ENCODE measurements at regions not wholly inside any gene's neighbourhood (a gene's known extent, or its start where the extent isn't known, plus 50 kb on each side); places are given as distances from the start of the nearest gene placed in this dataset.

GRCh38 chr1:58038574-58038973 lies 508.0 kb downstream of the OMA1 start:
- TF ChIP-seq, protein P1, sequence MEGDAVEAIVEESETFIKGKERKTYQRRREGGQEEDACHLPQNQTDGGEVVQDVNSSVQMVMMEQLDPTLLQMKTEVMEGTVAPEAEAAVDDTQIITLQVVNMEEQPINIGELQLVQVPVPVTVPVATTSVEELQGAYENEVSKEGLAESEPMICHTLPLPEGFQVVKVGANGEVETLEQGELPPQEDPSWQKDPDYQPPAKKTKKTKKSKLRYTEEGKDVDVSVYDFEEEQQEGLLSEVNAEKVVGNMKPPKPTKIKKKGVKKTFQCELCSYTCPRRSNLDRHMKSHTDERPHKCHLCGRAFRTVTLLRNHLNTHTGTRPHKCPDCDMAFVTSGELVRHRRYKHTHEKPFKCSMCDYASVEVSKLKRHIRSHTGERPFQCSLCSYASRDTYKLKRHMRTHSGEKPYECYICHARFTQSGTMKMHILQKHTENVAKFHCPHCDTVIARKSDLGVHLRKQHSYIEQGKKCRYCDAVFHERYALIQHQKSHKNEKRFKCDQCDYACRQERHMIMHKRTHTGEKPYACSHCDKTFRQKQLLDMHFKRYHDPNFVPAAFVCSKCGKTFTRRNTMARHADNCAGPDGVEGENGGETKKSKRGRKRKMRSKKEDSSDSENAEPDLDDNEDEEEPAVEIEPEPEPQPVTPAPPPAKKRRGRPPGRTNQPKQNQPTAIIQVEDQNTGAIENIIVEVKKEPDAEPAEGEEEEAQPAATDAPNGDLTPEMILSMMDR (IDR thresholded peaks at IDR 0.05; ENCODE audit: insufficient read depth, low read length, poor library complexity, severe bottlenecking): no peak
- no peak for TF ChIP-seq EZH2phosphoT487 (conservative IDR thresholded peaks at IDR 0.05; ENCODE audit: low read length)
